NB4 (cell line): ENCODE measurements at regions not wholly inside any gene's neighbourhood (a gene's known extent, or its start where the extent isn't known, plus 50 kb on each side); places are given as distances from the start of the nearest gene placed in this dataset.

Source experiments
- DNase-seq: peaks from one replicate; pipeline ENCODE4 v3.0.0; 2010; ENCODE audit warnings: low read depth
- H3K4me3 ChIP-seq: one replicate; pipeline ENCODE4 v1.5.1; 2011; ENCODE audit warnings: mild to moderate bottlenecking, low read depth, low read length, moderate library complexity
- MYC ChIP-seq: IDR thresholded peaks from 2 replicates; pipeline ENCODE4 v1.6.1; 2011; ENCODE audit warnings: low read depth, low read length
- POLR2A ChIP-seq: IDR thresholded peaks from 2 replicates; pipeline ENCODE4 v1.6.1; 2011; ENCODE audit warnings: mild to moderate bottlenecking; ENCODE audit not compliant: insufficient read length; ENCODE audit errors: extremely low read depth
- TF ChIP-seq, protein P1 (sequence below): IDR thresholded peaks from one replicate; pipeline ENCODE4 v1.5.1; 2012; ENCODE audit warnings: low read depth, low read length
- TF ChIP-seq, protein P2 (sequence below): IDR thresholded peaks from 2 replicates; pipeline ENCODE4 v1.6.1; 2011; ENCODE audit warnings: low read depth, low read length

DNA sequence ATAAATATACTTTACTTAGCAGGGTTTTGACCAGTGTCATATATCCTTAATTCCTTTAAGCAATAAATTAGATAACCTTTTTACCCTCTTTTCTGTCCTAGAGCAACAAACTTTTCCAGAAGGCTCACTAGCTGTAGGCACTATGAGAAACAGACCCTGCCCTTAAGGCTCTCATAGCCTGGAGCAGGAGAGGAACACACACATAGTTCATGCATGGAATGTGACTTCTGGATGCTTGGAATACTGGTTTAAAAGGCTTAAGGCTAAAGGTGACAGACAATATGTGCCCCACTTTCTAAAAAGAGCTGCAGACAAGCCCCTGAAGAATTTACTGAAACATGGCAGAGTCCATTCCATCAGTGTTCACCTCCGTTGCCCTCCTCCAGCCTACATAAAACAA, 237.2 kb downstream of the TTC8 start:
- TF ChIP-seq MYC (no peak), POLR2A (no peak)
- TF ChIP-seq, protein P1, sequence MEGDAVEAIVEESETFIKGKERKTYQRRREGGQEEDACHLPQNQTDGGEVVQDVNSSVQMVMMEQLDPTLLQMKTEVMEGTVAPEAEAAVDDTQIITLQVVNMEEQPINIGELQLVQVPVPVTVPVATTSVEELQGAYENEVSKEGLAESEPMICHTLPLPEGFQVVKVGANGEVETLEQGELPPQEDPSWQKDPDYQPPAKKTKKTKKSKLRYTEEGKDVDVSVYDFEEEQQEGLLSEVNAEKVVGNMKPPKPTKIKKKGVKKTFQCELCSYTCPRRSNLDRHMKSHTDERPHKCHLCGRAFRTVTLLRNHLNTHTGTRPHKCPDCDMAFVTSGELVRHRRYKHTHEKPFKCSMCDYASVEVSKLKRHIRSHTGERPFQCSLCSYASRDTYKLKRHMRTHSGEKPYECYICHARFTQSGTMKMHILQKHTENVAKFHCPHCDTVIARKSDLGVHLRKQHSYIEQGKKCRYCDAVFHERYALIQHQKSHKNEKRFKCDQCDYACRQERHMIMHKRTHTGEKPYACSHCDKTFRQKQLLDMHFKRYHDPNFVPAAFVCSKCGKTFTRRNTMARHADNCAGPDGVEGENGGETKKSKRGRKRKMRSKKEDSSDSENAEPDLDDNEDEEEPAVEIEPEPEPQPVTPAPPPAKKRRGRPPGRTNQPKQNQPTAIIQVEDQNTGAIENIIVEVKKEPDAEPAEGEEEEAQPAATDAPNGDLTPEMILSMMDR, result no peak
- TF ChIP-seq, protein P2, sequence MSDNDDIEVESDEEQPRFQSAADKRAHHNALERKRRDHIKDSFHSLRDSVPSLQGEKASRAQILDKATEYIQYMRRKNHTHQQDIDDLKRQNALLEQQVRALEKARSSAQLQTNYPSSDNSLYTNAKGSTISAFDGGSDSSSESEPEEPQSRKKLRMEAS, result no peak
- no peak for DNase-seq
- no peak overlapping the region for H3K4me3 ChIP-seq

DNA sequence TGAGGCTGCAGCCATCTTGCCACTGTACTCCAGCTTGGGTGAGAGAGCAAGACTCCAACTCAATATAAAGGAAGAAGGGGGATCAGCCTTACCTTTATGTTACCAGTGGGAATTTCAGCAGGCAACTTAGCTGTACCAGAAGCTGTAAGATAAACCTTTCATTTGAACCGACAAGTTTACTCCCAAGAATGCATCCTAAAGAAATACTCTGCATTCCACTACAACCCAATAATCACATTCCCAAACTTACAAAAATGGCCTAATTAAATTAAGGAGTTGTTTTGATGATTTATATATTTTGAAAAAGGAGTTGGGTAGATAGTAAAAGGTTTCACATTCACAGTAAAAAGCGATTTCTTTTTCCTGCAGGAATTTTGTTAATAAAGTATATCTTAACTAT, 241.4 kb downstream of the TTC8 start:
- no peak for DNase-seq
- TF ChIP-seq, protein P1, result no peak
- H3K4me3 ChIP-seq, result no peak overlapping the region

DNA sequence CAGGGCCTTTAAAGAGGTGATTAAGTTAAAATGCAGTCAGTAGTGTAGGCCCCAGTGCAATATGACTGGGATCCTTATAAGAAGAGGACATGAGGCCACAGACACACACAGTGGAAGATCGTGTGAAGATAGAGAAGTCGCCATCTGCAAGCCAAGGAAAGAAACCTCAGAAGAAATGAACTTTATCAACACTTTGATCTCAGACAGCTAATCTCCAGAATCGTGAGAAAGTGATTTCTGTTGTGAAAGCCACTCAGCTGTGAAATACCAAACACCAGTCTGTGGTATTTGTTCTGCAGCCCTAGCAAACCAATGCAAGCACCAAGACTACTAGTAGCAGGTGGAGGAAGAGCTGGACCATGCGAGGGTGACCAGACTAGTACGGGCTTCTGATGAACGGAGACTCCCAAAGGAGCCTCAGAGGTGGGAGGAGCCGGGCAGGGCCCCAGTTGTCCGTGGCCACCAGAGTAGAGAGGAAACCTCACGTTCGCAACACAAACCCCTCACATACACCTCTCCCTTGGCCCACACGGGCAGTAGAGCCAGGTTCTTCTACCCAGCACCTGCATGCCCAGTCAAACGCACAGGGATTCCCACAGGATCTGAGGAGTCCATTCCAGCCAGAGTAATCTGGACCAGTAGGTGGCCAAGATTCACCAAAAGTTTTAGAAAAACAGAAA, 243.0 kb downstream of the TTC8 start:
- no peak for DNase-seq
- TF ChIP-seq, protein P2, result no peak
- TF ChIP-seq, protein P1, result no peak
- TF ChIP-seq POLR2A (no peak), MYC (no peak)

DNA sequence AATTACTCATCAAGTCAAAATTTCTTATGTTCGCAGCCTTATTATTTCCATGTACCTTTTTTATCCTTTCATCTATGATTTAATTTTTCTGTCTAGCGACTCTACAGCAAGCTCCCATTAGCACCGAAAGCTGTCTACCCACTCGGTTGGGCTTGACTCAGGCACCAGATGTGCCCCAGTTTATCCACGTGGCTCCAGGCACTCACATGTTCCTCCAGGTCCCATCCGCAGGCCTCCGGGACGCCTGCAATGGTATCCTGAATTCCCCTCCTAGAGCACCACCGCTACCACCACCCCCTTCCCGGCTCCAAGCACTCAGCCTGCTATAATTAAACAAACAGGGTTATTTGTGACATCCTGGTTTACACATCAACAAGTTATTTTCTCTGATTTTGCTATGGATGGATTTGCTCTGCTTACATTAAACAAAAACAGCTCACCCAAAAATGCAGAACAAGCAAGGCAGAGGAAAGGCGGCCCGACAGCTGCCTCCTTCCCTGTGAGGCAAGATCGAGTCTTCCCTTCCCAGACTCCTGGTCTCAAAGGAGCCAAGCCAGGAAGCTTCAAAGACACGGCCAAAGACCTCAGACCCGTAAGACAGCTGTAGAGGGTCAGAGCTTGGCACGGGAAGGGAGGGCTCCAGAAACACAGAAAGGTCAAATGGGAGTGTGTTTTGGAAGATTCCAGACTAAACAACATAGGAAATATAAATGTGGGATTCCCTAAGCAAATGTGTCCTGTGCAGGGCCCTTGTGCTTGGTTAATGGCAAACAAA, 253.8 kb downstream of the TTC8 start:
- no peak overlapping the region for H3K4me3 ChIP-seq
- DNase-seq, result no peak
- TF ChIP-seq, protein P1, result no peak
- TF ChIP-seq, protein P2, result no peak
- TF ChIP-seq POLR2A, result no peak
- no peak for TF ChIP-seq MYC

More for the DNA sequence above, 243.0 kb downstream of the TTC8 start:
- no peak overlapping the region for H3K4me3 ChIP-seq

DNA sequence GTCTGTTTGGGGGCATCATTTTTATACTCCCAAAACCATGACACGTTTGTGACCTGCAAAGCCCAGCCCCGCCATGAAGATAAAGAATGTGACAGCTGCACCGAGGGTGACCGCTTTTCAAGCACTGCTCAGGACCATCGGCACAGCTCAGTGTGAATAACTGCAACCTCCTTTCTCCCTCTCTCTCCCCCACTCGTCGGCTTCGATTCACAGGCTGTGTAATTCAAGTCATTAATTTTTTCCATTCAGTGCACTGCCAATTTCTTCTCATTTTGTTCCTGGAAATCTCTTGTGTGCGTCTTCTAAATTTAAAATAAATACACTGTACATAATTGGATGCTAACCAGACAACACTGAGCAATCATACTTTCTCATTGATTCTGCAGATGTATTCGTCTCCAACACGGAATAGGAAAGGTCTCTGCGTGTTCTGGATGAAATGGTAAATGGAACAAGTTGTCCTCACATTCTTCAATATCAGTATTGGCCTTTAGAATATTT, 260.8 kb downstream of the TTC8 start:
- no peak for DNase-seq
- TF ChIP-seq, protein P2, result no peak
- TF ChIP-seq MYC, result no peak
- no peak for TF ChIP-seq POLR2A
- TF ChIP-seq, protein P1, result no peak
- no peak overlapping the region for H3K4me3 ChIP-seq
